NCI-H82 treated with DMSO at 0.1 percent for 48 hours (cell line): ENCODE measurements at regions not wholly inside any gene's neighbourhood (a gene's known extent, or its start where the extent isn't known, plus 50 kb on each side); places are given as distances from the start of the nearest gene placed in this dataset.

ENCODE experiments used
- DNase-seq: peaks from one replicate; lab custom pipeline; 2025; ENCODE audit not compliant: unreplicated experiment; lab: John Stamatoyannopoulos, UW

DNA sequence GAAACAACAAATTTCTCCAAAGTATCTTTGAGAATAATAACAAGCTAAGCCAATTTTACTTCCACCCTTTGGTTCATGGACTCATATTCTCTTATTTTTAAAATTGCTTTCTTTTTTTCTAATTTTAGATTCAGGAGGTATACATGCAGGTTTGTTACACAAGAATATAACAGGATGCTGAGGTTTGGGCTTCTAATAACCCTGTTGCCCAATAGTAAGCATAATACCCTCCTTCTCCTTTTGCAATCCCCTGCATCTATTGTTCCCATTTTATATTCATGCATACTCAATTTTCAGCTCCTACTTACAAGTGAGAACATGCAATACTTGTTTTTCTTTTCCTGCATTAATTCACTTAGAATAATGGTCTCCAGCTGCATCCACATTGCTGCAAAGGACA, 202.3 kb upstream of the FSTL5 start:
- DNase-seq = no peak

DNA sequence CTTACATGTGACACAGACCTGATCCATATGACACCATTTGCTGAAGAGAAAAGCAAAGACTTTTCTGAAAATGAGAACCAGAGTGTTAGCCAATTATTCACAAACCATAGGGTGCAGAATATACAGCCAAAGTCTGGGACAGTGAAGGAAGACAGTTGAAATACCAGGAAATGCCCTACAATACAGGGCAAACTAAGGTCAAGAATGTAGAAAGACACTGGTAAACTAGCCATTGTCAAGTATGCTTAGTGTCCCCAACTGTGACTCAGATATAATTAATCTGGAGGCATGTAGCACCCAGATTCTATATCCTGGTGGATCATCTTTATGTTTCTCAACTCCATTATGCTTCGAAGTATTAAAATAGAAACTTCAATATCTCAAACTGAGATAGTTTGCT, 200.9 kb upstream of the FSTL5 start:
- no peak for DNase-seq

DNA sequence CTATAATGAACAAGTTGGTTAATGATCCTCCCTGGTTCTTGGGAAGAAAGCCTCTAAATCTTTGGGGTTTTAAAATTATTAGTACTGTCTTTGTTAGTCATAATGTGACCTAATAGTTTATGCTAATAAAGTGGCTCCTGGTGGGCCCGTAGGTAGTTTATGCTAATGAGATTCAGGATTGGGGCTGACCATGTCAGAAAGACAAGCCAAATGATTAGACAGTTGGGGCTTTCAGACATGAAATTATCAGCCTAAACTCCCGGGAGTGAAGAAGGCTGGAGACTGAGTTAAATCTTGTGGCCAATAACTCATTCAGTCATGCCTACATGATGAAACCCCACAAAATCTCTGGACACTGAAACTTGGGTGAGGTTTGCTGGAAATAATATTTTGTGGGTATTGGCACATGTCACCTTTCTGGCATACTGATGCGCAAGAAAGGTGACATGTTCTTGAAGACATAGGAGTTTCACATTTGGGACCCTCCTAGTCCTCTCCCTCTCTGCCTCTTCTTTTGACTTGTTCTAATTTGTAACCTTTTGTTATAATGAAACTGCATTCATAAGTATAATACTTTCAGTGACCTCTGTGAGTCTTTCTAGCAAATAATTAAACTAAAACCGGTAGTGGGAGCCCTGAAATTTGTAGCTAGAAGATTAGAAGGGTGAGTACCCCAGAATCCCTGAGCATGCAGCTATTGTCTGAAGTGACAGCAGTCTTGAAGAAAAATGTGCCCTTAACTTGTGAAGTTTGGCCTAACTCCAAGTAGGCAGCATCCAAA, 196.8 kb upstream of the FSTL5 start:
- no peak for DNase-seq

- DNase-seq = no peak
These were observed 192.4 kb upstream of the FSTL5 start for GRCh38 chr4:162356181-162356580.

- no peak for DNase-seq
These were observed 188.8 kb upstream of the FSTL5 start for GRCh38 chr4:162352580-162353107.

GRCh38 chr4:162350331-162350730, 186.5 kb upstream of the FSTL5 start:
- DNase-seq = no peak

GRCh38 chr4:162349395-162349794, 185.6 kb upstream of the FSTL5 start:
- DNase-seq = no peak

DNA sequence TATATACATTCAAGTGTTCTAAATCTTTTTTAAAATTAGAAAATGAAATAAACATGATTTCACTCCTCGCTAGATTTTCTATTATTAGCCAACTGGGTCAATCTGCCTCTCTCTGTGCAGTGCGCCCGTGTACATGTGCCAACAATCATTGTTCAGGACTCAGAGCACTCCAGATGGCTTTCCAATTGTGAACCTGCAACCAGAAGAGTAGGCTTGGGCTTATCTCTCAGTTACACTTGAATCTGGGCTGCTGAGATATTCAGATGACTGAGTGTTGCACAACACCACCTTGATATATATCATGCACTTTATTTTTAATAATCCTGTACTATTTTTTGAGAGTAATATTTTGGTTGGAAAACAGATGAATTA, 184.0 kb upstream of the FSTL5 start:
- DNase-seq = no peak

- no peak for DNase-seq
These were observed 183.5 kb upstream of the FSTL5 start for GRCh38 chr4:162347156-162347841.

DNA sequence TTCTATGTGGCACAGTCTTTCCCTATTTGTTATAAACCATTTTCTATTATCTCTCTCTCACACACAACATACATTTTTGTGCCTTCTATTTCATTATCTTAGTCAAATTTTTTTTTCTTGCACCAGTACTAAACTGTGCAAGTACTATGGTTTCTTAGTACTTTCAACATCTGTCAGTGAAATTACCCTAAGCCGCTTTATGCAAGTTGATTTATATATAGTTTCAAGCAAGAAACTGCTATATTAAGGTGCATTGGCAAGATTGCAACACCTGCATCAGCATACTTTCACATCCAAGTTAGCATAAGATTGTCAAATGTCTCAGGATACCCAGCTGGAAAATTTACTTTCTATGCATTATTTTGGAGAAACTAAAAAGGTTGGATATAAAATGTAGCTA, 180.2 kb upstream of the FSTL5 start:
- no peak for DNase-seq

DNA sequence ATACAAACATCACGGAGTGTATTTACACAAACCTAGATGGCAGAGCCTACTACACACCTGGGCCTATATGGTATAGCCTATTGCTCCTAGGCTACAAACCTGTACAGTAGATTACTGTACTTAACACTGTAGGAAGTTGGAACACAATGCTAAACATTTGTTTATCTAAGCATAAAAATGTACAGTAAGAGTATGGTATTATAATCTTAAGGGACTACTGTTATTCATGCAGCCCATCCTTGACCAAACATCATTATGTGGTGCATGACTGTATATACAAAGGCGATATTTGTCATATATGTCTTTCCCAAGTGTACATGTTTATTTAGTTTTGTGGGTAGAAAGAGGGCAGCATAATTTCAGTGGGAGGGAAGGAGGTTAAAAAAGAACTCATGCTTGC, 177.7 kb upstream of the FSTL5 start:
- no peak for DNase-seq

DNA sequence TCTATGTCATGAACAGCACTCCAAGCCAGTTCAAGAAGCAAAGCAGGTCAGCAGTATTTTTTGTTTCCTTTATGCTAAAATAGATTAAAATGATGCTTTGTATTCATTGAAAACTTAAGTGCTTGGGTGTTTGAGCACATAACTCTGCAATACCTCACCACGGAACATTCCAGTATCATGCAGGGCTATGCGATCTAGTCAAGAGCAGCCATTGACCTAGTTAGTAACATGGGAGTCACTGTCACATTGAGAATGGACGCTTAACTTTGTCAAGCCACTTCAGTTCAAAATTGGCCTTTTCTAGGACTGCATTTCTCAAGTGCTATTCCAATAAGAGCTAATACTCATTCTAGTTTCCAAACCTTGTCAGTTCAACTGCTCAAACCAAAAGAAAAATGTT, 160.1 kb upstream of the FSTL5 start:
- no peak for DNase-seq

- DNase-seq = no peak
These were observed 158.3 kb upstream of the FSTL5 start for GRCh38 chr4:162322054-162322453.

- DNase-seq = no peak
These were observed 122.0 kb upstream of the FSTL5 start for GRCh38 chr4:162285753-162286152.

GRCh38 chr4:162282684-162283083, 118.9 kb upstream of the FSTL5 start:
- DNase-seq = peak; percentile 22

DNA sequence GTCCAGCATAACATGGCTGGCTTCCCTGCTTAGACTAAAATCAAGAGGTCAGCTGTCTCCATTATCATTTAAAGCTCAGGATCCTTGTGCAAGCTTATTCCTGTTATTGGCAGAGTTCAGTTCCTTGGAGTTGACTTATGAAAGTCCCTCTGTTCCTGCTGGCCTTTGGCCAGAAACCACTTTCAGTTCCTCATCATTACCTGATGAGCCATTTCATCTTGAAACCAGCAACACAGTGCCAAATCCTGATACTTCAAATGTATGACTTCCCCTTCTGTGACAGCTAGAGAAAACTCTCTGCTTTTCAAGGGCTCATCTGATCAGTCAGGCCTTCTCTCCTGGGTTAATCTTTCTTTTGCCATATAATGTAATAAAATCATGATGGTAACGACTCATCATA, 110.6 kb upstream of the FSTL5 start:
- DNase-seq = no peak

- no peak for DNase-seq
These were observed 108.4 kb upstream of the FSTL5 start for GRCh38 chr4:162272215-162272614.

- DNase-seq = no peak
These were observed 105.1 kb upstream of the FSTL5 start for GRCh38 chr4:162268911-162269310.

DNA sequence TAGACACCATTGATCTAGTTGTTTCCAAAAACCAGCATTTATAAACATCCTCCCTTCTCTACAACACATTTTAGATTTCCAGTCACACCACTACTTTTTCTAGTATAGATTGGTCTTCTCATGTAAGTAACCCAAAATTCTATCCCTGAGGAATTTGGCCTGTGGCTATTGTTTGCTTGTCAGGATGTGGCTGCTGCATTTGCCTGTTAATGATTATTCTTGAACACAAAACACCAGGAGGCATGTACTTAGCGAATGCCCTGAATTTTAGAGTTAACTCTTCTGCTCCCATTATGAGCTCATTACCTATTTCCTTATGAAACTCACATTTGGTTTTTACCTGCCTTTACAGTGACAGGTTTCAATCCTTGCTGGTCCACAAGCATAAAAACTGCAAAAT, 102.0 kb upstream of the FSTL5 start:
- DNase-seq = no peak

GRCh38 chr4:162245051-162245450, 81.3 kb upstream of the FSTL5 start:
- DNase-seq = no peak

DNA sequence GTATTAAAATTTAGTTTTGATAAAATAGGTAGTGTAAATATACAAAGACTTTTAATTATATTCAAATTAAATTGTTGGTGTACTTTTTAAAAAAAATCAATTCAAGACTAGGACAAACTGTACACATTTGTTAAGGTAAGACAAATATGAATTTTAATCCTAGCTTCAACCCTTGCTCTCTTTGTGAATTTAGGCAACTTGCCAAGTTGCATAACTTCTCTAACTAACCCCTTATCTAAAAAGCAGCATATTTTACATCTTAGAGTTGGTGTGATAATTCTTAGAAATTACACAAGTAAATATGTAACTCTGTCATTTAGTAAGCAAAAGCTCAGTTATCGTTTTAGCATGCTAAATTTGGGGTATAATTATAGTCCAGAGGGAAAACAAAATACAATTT, 78.1 kb upstream of the FSTL5 start:
- no peak for DNase-seq

GRCh38 chr4:162239992-162240769, 76.4 kb upstream of the FSTL5 start:
- DNase-seq = no peak
